Gastroesophageal sphincter (tissue), 4 donors: ENCODE measurements at regions not wholly inside any gene's neighbourhood (a gene's known extent, or its start where the extent isn't known, plus 50 kb on each side); places are given as distances from the start of the nearest gene placed in this dataset.

Experiments
- ATAC-seq: fragments of 150-250 bp; one replicate; pipeline ENCODE4 v1.9.1; 2016; ENCODE audit warnings: mild to moderate bottlenecking, moderate library complexity
- H3K27ac ChIP-seq, 4 donors: fragments of 200-600 bp; sonication (generic) in 3 of 4; 1 replicate in 3 of 4; 2 replicates in 1 of 4; pipeline ENCODE4 v1.5.1; 2016 to 2019
- H3K27me3 ChIP-seq: fragments of 200-600 bp; sonication (generic); one replicate; pipeline ENCODE4 v1.5.1; 2019
- H3K36me3 ChIP-seq, 2 donors: fragments of 200-600 bp; sonication (generic); one replicate each; pipeline ENCODE4 v1.5.1; 2019; ENCODE audit warnings: control low read depth in 1 of 2
- H3K4me1 ChIP-seq, 3 donors: fragments of 200-600 bp; sonication (generic); 1 replicate in 2 of 3; 2 replicates in 1 of 3; pipeline ENCODE4 v1.5.1; 2016 to 2019; ENCODE audit warnings: control low read depth in 2 of 3
- H3K4me3 ChIP-seq, 2 donors: fragments of 200-600 bp; sonication (generic); one replicate each; pipeline ENCODE4 v1.5.1; 2019; ENCODE audit warnings: mild to moderate bottlenecking in 1 of 2, moderate library complexity in 1 of 2
- H3K9me3 ChIP-seq, 3 donors: fragments of 200-600 bp; sonication (generic); one replicate each; pipeline ENCODE4 v1.5.1; 2017 to 2019; ENCODE audit warnings: control low read depth in 2 of 3
- EP300 ChIP-seq: sonication (generic); formaldehyde crosslinking; IDR thresholded peaks from one replicate; pipeline ENCODE4 v1.6.1; 2017; ENCODE audit warnings: antibody characterized with exemption, mild to moderate bottlenecking
- POLR2A ChIP-seq, 2 donors: fragments of 450-650 bp; IDR thresholded peaks; one replicate each; pipeline ENCODE4 v1.6.1; 2017; ENCODE audit warnings: antibody characterized with exemption in 2 of 2, mild to moderate bottlenecking in 2 of 2, moderate library complexity in 1 of 2
- POLR2AphosphoS5 ChIP-seq: sonication (generic); formaldehyde crosslinking; IDR thresholded peaks from one replicate; pipeline ENCODE4 v1.6.1; 2017; ENCODE audit warnings: antibody characterized with exemption
- WGBS, 2 donors: methylation state at CpG; one replicate each; pipeline ENCODE4 v1.1.5; 2018; ENCODE audit warnings: low coverage in 1 of 2; 5-methylcytosine and 5-hydroxymethylcytosine counted together
- TF ChIP-seq, protein P1 (sequence below), 4 experiments: fragments of 200-600 bp in 2 of 4; fragments of 450-650 bp in 2 of 4; sonication (generic) in 1 of 4; IDR thresholded peaks; one replicate each; pipeline ENCODE4 v1.5.1; 2017 to 2019; ENCODE audit warnings: antibody characterized with exemption in 4 of 4, mild to moderate bottlenecking in 2 of 4, moderate library complexity in 2 of 4

DNA sequence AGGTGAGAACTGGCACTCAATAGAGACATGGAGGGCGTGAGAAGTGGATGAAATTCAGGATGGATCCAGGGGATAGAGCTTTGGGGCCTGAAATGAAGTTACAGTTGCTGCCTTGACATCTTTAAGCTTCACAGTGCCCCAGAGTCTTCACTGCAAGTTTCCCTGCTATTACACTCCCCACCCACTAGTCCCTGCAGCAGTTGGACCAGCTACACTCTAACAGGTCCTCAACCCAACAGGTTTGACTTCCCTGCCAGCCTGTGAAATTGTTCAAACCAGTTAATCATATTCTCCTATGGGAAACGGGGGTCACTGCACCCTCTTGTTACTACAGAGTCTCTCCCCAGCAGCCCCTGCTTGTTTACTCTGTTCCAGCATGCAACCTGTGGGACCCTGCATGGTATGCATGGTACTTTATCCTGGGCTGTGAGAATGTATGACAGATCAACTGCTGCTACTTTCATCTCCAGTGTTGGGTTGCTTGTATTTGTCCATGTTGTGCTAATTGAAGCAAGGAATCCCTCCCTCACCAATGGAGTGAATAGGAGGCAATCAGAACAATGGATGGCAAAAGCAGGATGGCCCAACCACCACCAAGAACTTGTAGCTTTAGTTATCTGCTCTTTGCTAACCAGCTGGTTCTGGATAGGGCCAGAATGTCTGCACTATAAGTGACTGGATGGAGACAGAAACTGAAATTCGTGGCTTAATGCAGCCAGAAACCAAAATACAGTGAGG, 314.2 kb downstream of the OLFM4 start:
- Histone ChIP-seq H3K27ac (no peak overlapping the region), H3K36me3 (no peaks in the 10 kb centered on the region), H3K27me3 (no peaks in the 10 kb centered on the region), H3K4me1 (no peaks in the 10 kb centered on the region), H3K4me3 (no peak overlapping the region), H3K9me3 (no peaks in the 10 kb centered on the region)
- no peak for ATAC-seq
- no peak for TF ChIP-seq EP300
- no peak for TF ChIP-seq POLR2A (IDR thresholded peaks at IDR 0.05)
- TF ChIP-seq, protein P1, sequence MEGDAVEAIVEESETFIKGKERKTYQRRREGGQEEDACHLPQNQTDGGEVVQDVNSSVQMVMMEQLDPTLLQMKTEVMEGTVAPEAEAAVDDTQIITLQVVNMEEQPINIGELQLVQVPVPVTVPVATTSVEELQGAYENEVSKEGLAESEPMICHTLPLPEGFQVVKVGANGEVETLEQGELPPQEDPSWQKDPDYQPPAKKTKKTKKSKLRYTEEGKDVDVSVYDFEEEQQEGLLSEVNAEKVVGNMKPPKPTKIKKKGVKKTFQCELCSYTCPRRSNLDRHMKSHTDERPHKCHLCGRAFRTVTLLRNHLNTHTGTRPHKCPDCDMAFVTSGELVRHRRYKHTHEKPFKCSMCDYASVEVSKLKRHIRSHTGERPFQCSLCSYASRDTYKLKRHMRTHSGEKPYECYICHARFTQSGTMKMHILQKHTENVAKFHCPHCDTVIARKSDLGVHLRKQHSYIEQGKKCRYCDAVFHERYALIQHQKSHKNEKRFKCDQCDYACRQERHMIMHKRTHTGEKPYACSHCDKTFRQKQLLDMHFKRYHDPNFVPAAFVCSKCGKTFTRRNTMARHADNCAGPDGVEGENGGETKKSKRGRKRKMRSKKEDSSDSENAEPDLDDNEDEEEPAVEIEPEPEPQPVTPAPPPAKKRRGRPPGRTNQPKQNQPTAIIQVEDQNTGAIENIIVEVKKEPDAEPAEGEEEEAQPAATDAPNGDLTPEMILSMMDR (IDR thresholded peaks at IDR 0.05), result no peak
- TF ChIP-seq POLR2AphosphoS5, result no peak
- WGBS, 2 donors, result 54 to 67% methylated on average over 2 to 3 of the region's 3 CpGs

DNA sequence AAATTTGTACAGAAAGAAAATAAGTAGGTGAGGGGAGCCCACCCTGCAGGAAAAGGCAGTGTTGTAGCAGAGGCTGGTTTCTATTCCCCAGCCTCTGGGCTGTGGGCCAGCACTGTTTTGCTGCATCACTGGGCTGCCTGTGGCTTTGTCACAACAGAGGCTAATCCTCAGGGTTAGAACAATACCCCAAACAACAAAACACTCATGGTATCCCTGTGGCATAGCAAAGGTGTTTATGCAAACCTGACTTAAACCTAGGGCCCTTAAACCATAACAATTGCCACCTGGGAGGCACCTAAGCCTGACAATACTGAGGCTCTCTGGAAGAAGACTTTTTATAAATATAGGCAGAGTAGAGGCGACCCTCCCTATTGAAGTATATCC, 314.7 kb downstream of the OLFM4 start:
- 60 to 90% methylated on average over 1 of the region's 1 CpG for WGBS, 2 donors

DNA sequence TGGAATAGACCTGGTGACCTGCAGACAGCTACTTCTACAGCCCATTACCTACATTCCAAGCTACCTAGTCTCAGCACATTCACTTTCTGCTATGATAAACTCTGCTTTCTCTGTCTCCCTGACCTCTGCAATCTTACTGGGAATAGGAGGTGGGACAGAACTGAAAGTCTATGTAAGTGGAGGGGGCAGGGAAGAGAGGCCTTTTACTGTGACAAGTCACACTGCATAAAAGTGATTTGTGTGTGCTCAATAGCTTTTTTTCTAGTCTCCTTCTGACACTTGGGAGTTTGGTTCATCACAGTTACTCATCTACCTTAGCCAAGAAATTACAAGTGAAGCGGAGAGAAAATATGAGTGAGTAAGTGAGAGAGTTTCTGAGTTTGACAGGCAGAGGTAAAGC, 322.4 kb downstream of the OLFM4 start:
- H3K4me1 ChIP-seq, result no peaks in the 10 kb centered on the region
- no peaks in the 10 kb centered on the region for H3K27me3 ChIP-seq
- H3K27ac ChIP-seq, result no peak overlapping the region
- no peak for ATAC-seq
- no peaks in the 10 kb centered on the region for H3K9me3 ChIP-seq
- WGBS, 2 donors, result 43 to 91% methylated on average over 1 of the region's 1 CpG
- no peak for TF ChIP-seq POLR2AphosphoS5
- TF ChIP-seq EP300, result no peak
- TF ChIP-seq POLR2A (IDR thresholded peaks at IDR 0.05), result no peak
- TF ChIP-seq, protein P1 (IDR thresholded peaks at IDR 0.05), result no peak
- H3K36me3 ChIP-seq, result no peaks in the 10 kb centered on the region
- no peak overlapping the region for H3K4me3 ChIP-seq

More for the DNA sequence above, 314.7 kb downstream of the OLFM4 start:
- no peak overlapping the region for H3K4me3 ChIP-seq
- no peaks in the 10 kb centered on the region for H3K9me3 ChIP-seq
- H3K4me1 ChIP-seq, result no peaks in the 10 kb centered on the region
- ATAC-seq, result no peak
- H3K36me3 ChIP-seq, result no peaks in the 10 kb centered on the region
- TF ChIP-seq POLR2A (IDR thresholded peaks at IDR 0.05) (no peak), POLR2AphosphoS5 (no peak), EP300 (no peak)
- TF ChIP-seq, protein P1 (IDR thresholded peaks at IDR 0.05), result no peak
- H3K27me3 ChIP-seq, result no peaks in the 10 kb centered on the region
- H3K27ac ChIP-seq, result no peak overlapping the region

DNA sequence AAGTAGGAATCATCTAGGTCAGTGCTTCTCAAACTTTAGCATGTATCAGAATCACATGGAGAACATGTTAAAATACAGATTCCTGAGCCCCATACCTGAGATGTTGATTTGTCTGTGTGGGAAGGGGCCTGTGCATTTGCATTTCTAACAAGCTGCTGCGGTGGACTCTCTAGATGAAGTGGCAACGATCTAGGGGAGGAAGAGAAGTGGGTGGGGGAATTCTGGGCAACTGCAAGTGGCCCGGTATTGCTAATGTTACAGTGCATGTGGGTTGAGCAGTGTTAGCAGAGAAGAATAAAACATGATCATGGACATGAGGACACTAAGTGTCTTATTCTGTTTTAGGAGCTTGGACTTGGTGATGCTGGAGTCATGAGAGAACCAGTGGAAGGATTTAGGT, 329.0 kb downstream of the OLFM4 start:
- no peak overlapping the region for H3K4me3 ChIP-seq
- TF ChIP-seq POLR2AphosphoS5, result no peak
- no peak for TF ChIP-seq POLR2A (IDR thresholded peaks at IDR 0.05)
- no peak for TF ChIP-seq EP300
- TF ChIP-seq, protein P1 (IDR thresholded peaks at IDR 0.05), result no peak
- no peaks in the 10 kb centered on the region for H3K36me3 ChIP-seq
- H3K27me3 ChIP-seq, result no peaks in the 10 kb centered on the region
- no peaks in the 10 kb centered on the region for H3K9me3 ChIP-seq
- 50 to 80% methylated on average over 1 to 2 of the region's 3 CpGs for WGBS, 2 donors
- no peak overlapping the region for H3K27ac ChIP-seq
- no peaks in the 10 kb centered on the region for H3K4me1 ChIP-seq
- ATAC-seq, result no peak

DNA sequence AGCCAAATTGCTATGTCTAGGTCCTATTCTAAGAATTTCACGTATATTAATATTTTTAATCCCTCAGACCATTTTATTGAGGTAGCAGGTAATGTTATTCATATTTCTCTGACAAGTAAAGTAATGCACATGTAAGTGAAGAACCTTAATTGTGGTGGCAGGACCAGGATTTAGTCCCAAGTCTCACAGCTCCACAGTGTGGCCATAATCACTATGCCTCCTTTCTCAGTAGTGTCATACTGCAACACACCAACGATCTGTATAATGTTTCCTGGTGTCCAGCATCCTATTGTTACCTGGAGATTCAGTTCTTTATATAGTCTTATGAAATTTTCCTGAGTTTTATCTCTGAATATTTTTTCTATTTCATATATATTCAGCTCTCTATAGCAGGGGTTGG, 340.3 kb downstream of the OLFM4 start:
- no peaks in the 10 kb centered on the region for H3K9me3 ChIP-seq
- H3K4me1 ChIP-seq, result no peaks in the 10 kb centered on the region
- no peak for ATAC-seq
- no peaks in the 10 kb centered on the region for H3K27me3 ChIP-seq
- no peak overlapping the region for H3K4me3 ChIP-seq
- whole genome bisulfite sequencing, 2 donors, result 75 to 77% methylated on average over 2 of the region's 2 CpGs
- no peaks in the 10 kb centered on the region for H3K36me3 ChIP-seq
- no peak overlapping the region for H3K27ac ChIP-seq
- TF ChIP-seq POLR2A (IDR thresholded peaks at IDR 0.05) (no peak), POLR2AphosphoS5 (no peak), EP300 (no peak)
- TF ChIP-seq, protein P1 (IDR thresholded peaks at IDR 0.05), result no peak
